GM21723 (cell line): ENCODE measurements at regions not wholly inside any gene's neighbourhood (a gene's known extent, or its start where the extent isn't known, plus 50 kb on each side); places are given as distances from the start of the nearest gene placed in this dataset.
"Not testable (repeated sequence)": the region's sequence is repeated elsewhere in the genome, so short reads cannot be mapped to it uniquely, and the experiment has no call there.

Source experiments
- ATAC-seq: cut with Tn5 transposase; IDR thresholded peaks from one replicate; pipeline ENCODE4 v1.9.1; 2021; ENCODE audit warnings: mild to moderate bottlenecking, moderate library complexity; ENCODE audit not compliant: unreplicated experiment

DNA sequence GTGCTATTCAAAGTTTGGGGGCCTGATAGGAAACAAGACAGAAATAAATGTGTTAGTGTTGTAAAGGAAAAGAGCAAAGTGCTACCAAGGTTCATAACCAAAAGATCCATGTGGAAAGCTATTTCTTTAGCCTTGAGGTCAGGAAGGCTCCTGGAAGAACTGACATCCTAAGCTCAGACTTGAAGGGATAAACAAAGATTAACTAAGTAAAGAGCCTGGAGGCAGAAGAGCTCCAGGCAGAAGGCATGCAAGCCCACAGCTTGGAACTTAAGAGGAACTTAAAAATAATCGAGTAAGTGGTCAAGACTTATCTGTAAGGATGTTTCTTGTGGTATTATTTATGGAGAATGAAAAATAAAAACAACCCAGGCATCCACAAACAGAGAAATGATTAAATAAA is 245.0 kb upstream of the MGAT5 start:
- no peak for ATAC-seq

DNA sequence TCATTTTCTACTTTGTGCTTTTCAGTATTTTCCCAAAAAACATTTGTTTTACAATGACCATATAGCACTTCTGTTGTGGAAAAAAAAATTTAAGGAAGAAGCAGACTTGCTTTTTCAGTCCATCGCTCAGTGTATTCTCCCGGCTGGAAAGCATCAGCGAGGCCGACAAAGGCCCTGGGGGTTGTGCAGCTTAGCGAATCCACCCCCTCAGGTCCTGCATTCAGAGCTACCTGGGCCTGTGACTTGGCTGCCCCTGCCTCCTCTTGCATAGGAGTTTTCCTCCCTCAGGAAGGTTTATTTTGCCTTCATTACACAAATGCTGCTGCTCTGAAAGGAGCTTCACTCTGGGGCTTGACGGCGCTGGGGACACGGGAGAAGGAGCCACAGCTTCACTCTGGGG is 244.4 kb upstream of the MGAT5 start:
- no peak for ATAC-seq

DNA sequence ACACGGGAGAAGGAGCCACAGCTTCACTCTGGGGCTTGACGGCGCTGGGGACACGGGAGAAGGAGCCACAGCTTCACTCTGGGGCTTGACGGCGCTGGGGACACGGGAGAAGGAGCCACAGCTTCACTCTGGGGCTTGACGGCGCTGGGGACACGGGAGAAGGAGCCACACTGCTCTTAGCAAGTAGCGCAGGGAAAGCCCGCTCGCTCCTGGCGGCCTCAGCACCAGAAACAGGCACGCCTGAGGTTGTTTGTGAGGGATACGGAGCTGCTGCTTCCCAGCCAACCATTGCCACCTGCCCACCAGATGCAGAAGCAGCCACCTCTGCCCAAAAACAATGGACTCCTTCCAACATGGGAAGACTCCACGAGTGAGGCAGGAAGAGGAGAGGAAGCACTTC is 244.0 kb upstream of the MGAT5 start:
- not testable (repeated sequence) for ATAC-seq

DNA sequence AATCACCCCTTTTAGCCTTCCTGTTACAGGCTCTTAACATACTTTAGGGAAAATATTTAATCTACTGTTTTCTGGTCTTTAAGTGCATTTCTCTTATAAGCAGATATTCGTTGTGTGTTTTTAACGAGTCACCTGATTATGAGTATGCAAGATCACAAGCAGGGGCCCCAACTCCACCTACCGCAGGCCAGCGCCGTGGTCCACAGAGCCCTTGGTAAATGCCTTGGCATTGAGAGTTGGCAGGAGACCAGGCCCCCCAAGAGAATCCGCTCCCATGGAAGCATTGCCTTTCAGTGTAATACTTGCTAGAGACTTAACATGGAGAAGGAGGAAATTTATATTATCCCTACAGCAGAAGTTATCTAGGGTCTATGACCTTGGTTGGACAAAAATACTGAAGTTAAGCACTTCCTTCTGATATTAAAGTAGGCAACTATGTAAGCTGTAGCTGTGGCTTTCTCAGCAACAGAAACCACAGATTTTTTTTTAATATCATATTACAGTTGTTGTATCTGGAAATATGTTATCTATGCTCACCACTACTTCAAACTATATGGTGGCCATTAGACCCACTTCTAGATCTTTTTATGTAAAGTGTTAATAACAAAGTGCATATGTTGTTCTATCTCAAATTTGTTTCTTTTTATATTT is 241.8 kb upstream of the MGAT5 start:
- no peak for ATAC-seq

DNA sequence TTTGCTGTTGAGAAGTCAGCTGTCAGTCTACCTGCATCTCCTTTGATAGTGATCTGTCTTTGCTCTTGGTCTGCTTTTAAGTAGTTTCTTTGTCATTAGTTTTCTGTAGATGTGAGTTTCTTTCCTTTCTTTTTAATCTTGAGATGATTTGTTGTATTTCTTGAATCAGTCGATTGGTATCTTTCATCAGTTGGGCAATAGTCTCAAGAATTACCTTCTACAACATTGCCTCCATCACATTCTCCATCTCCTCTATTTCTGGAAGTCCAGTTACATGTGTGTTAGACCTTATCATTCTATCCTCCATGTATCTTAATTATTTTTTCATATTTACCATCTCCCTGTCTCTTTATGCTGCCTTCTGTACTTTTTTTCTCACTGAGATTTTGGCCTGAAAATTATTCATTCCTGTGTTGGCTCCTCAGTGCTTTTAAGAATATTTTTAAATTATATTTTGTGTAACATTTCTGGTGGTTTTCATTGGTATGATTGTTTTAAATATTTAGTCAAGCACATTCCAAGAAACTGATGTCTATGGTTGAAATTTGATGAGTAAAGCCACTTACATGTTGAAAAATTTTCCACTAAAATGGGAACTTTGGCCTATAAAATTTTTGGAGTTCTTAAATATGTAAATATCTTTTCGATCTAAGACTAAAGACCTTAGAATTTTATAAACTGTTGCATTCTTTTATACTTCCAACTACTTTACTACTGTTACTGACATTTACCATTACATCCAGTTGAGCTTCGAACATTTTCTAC is 239.5 kb upstream of the MGAT5 start:
- no peak for ATAC-seq

DNA sequence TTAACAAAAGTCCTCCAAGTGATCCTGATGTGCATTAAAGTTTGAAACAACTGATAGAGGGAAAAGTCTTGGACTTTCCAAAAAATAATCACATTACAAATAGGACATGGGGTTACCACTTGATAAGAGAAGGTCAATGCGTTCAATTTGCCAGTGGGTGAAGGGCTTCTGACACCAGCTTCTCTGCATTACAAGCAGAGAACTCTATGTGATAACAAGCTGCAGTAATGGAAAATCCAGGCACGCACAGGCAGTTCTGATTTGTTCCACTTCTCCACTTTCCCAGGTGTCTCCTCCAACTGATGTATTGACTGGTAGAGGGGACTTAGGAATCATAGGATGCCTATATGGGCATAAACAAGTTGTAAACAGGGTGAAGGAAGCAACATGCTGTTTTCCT is 234.0 kb upstream of the MGAT5 start:
- no peak for ATAC-seq

DNA sequence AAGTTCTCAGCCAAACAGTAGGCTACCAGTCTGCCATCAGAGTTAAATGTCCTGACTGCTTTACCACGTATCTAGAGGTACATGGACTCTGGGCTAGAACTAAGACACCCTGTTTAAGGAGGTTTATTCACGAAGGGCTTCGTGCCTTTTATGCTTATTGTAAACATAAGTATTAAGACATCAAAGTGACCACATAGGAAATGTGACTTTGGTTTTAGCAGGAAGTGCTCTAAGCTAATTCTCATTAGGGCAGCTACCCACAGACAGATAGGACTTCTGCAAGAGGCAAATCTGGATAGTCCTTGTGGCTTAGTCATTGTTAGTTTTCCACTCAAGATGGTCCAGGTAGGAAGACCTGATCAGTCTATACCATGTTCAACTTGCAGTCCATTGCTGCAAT is 233.3 kb upstream of the MGAT5 start:
- ATAC-seq, result no peak

DNA sequence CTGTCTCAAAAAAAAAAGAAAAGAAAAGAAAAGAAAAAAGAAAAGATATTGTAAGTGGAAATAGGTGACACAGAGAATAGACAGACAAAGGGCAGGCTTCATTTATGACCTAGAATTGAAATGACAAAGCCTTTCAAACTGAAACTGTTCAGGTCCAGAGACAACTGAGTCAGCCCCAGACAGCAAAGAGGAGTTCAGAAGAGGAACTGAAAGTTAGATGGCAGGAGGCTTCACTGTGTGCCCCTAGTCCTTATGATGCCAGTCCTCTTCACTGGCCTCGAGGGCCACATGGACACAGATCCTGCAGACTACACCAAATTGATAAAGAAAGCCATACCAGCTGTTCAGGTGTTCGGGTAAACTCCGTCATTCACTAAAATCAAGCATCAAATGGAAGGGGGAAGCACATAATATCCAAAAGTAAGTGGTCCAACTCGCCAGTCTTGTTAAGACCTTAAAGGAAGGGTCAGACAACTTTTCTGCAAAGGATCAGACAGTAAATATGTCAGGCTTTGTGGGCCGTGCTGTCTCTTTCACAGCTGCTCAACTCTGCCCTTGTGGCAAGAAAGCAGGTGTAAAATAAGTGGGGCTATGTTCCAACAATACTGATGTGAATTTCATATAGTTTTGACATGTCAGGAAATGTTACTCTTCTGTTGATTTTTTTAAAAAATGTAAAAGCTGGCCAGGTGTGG is 231.9 kb upstream of the MGAT5 start:
- ATAC-seq, result peak; percentile 99

DNA sequence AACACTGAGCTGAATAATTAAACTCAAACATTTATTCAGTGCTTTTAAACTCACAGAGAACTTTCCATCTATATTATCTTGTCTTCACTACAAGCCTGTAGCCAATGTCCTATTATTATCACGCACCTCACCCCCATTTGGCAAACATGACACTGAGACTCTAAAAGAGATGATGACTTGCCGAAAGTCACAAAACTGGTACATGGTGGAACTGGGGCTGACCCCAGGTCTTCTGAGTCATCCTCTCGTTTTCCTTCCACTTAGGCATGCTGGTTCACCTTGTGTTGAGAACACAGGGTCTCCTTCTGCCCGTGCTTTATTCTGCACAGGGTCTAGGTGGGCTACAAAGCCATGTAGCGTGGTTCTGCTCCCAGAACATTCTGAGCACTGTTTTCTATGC is 230.0 kb upstream of the MGAT5 start:
- ATAC-seq, result no peak

DNA sequence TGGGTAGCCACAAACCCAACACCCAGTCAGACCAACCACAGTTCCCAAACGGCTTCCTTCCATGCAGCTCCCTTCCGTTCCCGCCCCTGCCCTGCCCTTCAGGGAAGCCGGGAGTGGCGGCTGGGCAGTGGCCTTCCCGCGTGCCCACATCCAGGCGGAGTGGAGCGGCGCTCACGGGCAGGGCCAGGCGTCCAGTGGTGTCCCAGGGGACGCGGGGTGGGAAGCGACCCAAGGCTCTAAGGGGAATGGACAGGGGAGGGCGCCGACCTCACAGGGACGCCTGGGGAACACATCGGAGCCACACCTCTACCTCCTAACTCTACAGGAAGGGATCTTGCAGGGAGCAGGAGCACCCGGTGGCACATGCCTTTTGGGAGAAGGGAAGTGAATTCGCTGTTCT is 225.9 kb upstream of the MGAT5 start:
- ATAC-seq, result no peak

DNA sequence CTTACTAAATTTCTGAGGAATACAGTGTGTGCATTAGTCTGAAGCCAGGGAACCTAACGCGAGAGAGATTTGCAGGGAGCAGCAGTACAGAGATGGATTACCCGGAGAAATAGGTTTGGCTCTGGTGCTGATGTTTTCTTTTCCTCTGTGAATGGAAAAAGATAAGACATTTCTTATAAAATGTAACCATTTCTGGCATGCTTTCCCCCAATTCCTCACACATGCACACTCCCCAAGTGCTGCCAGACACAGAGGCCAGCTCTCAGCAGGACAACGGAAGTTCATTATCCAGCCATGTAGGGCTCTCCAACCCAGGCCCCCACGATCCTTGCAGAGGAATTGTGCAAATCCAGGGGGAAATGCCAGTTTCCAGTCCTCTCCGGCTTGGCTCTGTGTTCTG is 224.5 kb upstream of the MGAT5 start:
- ATAC-seq, result no peak

DNA sequence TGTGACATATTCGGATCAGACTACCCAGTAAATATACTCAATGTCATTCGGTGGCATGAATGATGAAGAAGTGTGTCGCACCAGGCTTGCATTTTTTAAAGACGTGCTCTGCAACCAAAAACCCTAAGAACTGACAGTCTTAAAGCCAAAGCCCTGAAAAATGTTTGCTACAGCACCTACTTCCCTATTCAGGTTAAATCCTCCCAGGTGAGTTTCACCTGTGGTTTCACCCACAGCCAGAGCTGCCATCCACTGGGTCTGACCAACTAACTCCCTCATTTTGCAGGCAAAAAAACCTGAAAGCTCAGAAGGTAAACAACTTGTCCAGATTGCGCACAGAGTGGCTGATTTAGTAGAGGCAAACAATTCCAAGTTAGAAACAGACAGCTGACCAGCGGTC is 222.3 kb upstream of the MGAT5 start:
- ATAC-seq, result no peak

DNA sequence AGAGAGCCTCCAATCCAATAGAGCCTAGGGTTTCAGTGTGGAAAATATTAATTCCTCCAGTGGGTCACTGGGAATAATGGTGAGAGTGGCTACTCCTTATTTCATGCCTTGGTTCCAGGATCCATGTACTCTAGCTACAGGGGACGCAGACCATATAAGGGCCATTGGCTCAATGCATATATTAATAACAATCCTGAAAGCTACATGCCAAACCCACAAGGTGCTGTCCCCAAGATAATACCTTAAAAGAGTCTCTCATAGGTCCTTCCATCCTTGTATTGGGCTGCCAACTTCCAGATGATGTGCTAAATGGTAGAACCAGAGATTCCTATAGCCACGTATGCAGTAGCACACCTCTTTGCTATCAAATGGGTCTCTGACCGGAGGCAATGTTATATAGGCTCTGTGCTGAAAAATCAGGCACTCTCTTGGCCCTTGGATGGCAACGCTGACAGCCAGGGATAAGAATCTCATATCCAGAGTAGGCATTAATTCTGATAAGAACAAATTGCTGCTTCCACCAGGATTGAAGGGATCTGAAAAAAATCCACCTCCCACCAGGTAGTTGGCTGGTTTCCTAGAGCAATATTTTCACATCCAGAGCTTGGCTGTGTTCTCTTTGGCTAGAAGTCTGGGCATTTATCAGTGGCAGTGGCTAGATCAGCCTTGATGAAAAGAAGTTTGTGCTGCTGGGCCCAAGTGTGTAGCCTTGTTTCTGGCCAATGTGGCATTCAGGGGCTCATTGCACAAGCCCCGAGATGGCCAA is 218.1 kb upstream of the MGAT5 start:
- no peak for ATAC-seq

DNA sequence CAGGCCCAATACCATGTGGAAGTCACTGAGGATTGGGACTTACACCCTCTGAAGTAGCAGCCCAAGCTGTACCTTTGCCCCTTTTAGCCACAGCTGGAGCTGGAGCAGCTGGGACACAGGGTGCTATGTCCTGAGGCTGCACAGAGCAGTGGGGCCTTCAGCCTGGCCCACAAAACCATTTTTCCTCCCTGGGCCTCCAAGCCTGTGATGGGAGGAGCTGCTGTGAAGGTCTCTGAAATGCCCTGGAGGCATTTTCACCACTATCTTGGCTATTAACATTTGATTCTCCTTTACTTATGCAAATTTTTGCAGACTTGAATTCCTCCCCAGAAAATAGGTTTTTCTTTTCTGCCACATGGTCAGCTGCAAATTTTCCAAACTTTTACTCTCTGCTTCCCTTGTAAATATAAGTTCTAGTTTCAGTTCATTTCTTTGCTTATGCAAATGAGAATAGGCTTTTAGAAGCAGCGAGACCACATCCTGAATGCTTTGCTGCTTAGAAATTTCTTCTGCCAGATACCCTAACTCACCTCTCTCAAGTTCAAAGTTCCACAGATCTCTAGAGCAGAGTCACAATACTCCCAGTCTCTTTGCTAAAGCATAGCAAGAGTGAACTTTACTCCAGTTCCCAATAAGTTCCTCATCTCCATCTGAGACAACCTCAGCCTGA is 213.8 kb upstream of the MGAT5 start:
- ATAC-seq, result peak; percentile 51

DNA sequence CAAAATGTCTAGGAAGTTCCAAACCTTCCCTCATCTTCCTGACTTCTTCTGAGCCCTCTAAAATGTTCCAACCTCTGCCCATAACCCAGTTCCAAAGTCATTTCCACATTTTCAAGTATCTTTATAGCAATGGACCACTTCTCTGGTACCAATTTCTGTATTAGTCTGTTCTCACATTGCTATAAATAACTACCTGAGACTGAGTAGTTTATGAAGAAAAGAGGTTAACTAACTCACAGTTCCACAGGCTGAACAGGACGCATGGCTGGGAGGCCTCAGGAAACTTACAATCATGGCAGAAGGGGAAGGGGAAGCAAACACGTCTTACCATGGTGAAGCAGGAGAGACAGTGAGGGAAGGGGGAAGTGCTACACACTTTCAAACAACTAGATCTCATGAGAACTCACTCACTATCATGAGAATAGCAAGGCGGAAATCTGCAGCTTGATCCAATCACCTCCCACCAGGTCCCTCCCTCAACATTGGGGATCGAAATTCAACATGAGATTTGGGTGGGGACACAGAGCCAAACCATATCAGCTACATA is 213.2 kb upstream of the MGAT5 start:
- not testable (repeated sequence) for ATAC-seq

DNA sequence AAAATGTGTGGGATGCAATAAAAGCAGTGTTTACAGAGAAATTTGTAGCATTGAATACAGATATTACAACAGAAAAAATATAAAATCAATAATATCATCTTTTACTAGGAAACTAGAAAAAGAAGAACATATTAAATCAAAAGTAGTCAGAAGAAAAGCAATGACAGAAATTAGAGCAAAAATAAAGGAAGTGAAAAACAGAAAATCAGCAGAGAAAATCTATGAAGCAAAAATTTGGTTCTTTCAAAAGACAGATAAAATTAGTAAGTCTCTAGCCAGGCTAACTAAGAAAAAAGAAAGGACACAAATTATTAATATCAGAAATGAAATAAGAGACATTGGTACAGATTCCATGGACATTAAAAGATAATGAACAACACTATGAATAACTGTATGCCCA is 212.0 kb upstream of the MGAT5 start:
- no peak for ATAC-seq

DNA sequence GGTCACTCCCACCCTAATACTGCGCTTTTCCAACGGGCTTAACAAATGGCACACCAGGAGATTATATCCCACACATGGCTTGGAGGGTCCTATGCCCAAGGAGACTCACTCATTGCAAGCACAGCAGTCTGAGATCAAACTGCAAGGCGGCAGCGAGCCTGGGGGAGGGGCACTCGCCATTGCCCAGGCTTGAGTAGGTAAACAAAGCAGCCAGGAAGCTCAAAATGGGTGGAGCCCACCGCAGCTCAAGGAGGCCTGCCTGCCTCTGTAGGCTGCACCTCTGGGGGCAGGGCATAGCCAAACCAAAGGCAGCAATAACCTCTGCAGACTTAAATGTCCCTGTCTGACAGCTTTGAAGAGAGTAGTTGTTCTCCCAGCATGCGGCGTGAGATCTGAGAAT is 210.8 kb upstream of the MGAT5 start:
- not testable (repeated sequence) for ATAC-seq

DNA sequence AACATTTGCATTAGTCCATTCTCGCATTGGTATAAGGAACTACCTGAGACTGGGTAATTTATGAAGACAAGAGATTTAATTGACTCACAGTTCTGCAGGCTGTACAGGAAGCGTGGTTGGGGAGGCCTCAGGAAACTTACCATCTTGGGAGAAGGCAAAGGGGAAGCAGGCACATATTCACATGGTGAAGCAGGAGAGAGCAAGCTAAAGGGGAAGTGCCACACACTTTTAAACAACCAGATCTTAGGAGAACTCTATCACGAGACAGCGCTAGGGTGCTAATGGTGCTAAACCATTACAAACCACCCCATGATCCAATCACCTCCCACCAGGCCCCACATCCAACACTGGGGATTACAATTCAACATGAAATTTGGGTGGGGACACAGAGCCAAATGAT is 201.7 kb upstream of the MGAT5 start:
- ATAC-seq, result no peak

DNA sequence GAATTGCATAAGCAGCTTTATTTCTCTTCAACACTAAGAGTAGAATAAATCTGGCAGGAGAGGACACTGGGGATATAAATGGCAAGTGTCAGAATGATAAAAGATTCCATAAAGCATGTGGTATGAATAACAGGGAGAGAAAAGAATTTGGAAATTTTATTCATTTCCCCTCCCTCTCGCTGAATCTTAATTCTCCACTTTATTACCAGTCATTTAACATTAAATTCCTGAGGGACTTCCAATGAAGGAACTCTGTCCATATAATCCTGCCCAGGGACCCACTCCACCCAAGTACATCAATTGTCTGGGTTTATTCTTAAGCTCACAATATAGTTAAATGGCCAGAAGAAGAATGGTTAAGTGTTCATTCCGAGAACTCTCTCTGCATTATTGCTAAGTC is 197.7 kb upstream of the MGAT5 start:
- no peak for ATAC-seq

DNA sequence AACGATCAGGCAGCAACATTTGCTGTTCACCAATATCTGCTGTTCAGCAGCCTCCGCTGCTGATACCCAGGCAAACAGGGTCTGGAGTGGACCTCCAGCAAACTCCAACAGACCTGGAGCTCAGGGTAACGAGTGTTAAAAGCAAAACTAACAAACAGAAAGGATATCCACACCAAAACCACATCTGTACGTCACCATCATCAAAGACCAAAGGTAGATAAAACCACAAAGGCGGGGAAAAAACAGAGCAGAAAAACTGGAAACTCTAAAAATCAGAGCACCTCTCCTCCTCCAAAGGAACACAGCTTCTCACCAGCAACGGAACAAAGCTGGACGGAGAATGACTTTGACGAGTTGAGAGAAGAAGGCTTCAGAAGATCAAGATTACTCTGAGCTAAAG is 192.8 kb upstream of the MGAT5 start:
- ATAC-seq, result not testable (repeated sequence)

DNA sequence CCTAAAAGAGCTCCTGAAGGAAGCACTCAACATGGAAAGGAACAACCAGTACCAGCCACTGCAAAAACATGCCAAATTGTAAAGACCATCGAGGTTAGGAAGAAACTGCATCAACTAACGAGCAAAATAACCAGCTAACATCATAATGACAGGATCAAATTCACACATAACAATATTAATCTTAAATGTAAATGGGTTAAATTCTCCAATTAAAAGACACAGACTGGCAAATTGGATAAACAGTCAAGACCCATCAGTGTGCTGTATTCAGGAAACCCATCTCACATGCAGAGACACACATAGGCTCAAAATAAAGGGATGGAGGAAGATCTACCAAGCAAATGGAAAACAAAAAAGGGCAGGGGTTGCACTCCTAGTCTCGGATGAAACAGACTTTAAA is 191.6 kb upstream of the MGAT5 start:
- ATAC-seq, result not testable (repeated sequence)
